NCI-H524 (cell line): ENCODE measurements at regions not wholly inside any gene's neighbourhood (a gene's known extent, or its start where the extent isn't known, plus 50 kb on each side); places are given as distances from the start of the nearest gene placed in this dataset.
A peak's percentile ranks its signal among the peaks of the same experiment; 100 is the strongest.
"Not testable (repeated sequence)": the region's sequence is repeated elsewhere in the genome, so short reads cannot be mapped to it uniquely, and the experiment has no call there.

ENCODE experiments used
- DNase-seq, 2 experiments: peaks; one replicate each; lab custom pipeline; 2025; lab: John Stamatoyannopoulos, UW

DNA sequence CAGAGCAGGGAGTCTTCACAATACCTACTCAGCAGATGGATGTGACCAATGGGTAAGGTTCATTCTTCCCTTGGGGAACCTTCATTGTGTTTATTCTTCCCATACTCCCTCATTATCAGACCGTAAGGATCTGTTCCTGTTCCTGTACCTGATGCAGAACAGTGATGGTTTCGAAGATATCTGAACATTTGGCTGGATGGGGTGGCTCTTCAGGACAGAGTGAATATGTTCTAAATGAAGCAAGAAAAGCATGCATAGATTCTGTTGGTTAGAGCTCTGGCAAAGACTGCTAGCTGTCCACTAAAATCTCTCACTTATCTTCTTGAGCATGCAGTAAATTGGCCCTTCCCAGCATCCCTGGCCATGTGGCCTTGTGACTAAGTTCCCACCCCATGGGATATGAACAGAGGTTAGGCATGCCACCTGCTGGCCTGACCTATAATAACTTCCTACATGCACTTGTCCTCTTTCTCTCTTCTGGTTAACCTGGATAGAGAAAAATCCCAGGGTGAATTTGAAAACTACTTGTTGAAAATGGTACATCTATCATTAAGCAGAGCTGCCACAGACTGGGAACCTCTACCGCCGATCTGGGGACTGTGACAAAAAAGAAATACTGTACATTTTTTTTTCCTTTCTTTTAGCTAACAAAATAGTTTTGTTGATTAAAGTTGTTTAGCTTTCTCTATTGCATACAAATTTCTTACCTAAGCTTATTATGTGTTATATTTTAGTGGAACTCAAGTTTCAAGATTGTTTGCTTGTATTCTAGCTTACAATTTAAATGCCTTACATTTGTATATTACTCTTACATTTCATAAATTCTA lies 60.0 kb upstream of the BANK1 start:
- DNase-seq = peak; percentile 62 to 72

DNA sequence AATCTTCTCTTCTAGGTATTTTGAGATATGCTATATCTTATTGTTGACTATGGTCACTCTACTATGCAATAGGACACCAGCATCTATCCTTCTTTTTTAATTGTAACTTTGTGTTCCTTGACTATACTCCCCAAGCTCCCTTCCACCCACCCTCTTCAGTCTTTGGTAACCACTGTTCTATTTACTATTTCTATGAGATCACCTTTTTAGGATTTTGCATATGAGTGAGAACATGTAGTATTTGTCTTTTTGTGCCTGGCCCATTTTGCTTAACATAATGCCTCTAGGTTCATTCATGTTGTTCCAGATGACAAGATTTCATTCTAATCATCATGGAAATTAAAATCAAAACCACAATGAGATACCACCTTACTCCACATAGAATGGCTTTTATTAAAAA lies 63.3 kb upstream of the BANK1 start:
- DNase-seq = no peak

DNA sequence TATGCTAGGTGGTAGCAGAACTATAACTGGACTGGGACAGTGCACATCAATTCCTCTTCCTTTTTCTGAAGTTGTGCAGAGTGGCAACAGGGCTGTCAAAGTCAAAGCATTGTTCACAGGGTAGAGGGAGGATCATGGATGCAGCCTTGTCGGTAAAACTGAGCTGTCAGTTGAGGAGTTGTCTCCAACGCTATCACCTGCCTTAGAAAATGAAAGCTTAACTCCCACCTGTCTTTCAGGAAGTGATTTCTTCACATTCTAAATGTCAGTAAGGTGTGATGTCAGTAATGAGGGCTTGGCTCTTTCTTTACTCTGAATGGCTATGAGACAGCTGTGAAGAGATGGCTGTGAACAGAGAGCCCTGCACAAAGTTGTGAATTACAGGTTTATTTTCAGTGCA lies 66.4 kb upstream of the BANK1 start:
- DNase-seq = no peak

DNA sequence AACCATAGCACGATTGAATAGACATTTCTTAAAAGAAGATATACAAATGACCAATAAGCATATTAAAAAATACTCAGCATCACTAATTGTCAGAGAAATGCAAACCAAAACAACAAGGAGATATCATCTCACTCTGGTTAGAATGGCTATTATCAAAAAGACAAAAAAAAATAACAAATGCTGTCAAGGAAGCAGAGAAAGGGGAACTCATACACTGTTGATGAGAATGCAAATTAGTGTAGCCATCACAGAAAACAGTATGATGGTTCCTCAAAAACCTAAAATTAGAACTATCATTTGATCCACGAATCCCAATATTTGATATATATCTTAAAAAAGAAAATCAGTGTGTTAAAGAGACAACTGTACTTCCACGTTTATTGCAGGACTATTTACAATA lies 71.7 kb upstream of the BANK1 start:
- no peak for DNase-seq

DNA sequence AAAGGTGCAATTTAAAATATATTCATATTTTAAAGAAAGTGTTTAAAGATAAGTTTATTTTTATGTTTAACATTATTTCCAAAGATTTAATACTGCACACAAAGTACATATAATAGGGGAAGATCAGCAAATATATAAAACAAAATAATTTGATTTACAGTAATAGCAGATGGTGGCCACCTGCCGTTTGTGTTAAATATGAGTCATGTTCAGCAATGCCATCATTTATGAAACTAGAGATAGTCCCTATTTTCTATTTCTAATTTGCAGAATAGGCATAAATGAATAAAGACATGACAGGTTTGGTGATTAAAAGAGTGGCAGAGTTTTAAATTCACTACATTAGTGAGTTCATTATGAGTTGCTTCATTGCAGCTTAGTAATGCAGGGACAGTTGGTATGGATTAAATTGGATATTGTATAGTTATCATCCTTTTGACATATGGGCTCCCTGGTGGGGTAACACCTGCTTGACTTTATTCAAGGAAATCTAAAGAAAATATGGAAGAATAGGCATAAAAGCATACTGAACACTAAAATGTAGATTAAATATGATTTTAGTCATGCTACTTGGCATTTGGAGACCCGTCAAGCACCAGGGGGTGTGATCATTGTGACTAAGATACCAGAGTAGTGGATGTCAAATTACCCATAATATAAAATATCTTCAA lies 78.8 kb upstream of the BANK1 start:
- DNase-seq = peak; percentile 65 to 91

DNA sequence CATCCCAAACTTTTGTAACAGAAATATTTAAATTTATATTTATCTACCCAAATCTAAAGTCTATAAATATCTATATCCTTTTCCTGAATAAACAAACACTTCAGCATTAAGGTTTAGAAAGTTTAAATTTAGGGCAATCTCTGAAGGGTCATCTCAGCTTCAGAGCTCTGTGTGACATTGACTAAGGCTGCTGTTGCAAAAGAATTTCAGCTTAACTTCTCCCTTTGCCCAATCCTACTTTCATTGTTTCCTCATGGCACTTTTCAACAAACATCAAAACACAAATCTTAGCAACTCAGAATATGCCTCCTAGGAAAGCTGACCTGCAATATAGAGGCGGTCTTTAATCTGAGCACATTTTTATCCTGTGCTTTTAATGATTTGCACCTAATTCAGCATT lies 79.7 kb upstream of the BANK1 start:
- DNase-seq = no peak

DNA sequence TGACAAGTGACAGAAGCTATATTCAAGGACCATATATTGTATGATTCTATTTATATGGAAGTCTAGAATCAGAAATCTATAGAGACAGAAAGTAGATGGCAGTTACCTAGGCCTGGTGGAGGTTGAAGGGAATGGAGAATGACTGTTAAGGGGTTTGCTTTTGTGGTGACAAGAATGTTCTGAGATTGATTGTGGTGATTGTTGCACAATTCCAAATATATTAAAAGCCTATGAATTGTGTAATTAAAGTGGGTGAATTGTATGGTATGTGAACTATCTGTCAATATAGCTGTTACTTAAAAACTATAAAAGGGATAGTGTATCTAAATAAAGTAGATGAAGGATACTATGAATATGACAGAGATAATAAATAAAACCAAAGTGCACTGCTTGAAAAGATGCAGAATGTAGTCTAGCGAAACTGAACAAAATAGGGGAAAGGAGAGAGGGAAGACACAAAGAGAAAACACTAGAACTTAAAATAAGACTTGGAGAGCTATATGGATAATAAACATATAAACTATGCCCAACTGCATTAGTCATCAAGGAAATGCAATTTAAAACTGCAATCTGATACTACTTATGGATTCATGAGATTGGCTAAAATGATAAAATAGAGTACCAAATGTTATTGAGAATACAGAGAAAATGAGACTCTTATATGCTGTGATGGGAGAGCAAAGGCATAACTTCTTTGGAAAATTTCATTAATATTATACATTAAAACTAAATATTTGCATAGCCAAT lies 82.1 kb upstream of the BANK1 start:
- DNase-seq = peak in 1 of 2 experiments; percentile 1

DNA sequence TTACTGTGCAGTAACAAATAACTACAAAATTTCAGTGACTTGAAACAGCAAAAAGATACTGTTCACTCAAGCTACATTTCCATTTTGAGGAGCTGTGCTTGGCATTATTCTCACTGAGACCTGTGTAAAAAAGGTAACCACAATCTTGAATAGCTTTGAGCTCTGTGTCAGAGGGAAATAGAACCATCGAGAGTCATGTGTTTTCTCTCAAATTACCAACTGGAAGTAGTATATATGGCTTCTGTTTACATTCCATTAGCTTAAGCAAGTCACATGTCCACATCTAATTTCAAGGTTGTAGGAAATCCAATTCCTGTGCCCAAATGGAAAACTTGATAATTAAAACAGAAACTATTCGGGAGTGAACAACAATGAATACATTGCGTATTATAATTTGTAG lies 82.9 kb upstream of the BANK1 start:
- DNase-seq = no peak

DNA sequence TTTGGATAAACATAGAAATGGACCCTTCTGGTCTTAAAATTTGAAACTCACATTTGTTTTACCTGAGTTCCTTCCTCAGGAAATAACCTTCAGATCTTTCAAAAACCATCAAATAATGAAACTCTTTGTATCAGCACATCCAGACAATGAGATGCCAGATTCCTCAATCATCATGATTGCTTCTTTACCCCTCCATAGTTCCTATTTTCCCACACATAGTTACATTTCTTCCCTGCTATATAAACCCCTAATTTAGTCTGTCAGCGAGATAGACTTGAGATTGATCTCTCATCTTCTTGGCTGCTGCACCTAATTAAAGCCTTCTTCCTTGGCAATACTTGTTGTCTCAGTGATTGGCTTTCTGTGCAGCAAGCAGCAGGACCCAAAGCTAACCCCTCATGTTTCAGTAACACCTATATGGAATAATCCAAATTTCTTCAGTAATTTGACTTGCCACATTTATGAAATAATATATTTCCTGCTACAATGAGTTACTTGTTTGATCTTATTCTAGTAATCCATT lies 83.9 kb upstream of the BANK1 start:
- DNase-seq = no peak

DNA sequence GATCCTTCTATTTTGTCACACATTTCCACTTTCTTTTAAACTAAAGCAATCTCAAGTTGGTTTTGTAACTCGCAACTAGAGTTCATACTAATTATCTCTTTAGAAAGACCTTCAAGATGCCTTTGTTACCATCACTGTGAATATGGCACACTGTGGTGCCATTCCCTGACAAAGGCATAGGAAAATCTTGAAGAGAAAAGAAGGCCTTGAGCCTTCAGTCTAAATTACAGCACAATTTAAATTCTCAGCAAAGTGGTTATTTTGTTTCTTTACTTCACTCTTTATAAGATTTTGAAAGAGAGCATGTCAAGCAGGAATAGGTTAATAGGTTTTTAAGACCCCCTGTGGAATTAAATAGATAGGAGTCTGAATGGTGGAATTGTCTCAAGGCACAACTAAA lies 89.0 kb upstream of the BANK1 start:
- DNase-seq = no peak

DNA sequence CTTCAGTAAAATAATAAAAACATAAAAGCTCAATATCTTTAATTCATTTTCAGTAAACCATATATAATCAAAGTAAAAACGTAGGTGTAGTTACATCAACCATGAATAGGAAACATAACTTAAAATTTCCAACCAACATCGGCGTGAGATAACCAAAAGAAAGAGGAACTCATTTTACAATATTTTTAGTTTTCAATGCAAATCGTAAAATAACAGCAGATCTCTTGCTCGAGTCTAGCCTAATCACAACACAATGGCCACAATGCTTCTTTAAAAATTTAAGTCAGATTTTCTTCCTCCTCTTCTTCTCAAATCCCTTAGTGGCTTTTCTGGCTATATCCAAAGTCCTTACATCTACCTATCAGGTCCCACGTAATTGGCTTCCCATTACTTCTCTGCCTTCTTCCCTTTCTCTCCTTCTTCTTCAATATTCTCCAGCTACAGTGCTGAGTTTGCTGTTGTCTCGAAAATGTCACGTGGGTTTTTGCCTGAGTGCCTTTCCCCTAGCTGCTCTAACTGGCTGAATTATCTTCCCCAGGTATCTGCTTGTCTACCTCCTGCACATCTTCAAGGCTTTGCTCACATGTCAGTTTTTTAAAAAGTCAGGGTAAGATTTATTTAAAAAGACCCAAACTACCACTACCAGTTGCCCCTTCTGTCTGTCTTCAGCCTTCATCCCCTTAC lies 90.9 kb upstream of the BANK1 start:
- no peak for DNase-seq

DNA sequence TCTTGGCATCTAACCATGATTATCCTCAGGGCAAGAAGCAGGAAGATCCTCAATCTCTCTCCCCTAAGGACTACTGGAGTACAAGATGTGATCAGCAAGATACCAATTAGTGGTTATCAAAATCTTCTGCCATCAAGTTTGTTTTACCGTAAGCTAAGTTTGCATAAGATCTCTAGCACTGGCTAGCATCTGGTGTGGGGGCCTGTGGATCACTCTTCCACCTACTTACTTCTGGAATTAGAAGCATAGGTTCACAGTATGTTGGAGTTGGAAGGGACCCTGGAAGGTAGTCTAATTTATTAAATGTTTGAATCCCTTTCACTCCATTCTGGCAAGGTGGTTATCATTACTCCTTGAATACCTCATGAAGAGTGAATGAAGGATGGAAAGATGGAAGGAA lies 93.3 kb upstream of the BANK1 start:
- peak in 1 of 2 experiments; percentile 48 for DNase-seq

DNA sequence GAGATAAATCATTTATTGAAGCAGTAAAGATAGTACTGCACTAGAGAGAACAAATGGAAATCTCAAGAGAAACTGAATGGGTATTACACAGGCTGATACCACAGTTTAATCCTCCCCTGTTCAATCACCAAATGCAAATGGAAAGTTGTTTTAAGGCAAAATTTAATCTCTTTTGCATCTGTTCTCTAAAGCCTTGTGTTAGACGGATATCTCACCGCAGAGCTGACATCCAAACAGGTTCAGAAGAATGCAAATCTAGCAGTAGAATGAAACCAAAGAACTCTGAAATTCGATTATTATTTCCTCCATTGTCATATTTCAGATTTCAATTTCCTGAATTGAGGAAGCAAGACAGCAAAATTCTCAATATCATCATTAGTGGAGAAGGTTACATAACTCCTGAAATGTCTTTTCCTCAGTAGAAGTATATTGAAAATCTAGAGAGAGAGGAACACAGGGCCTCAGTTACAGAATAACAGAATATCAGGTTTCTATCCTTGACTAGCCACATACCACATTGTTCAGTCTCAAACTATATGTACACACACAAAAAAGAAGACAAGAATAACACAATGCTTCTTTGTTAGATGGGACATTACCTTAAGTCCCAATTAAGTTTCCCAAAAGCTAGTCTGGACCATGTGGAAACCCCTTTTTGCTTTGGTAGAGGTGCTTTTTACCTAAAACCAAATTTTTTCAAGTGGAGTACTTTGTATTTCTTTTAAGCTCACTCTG lies 94.1 kb upstream of the BANK1 start:
- DNase-seq = peak in 1 of 2 experiments; percentile 67

DNA sequence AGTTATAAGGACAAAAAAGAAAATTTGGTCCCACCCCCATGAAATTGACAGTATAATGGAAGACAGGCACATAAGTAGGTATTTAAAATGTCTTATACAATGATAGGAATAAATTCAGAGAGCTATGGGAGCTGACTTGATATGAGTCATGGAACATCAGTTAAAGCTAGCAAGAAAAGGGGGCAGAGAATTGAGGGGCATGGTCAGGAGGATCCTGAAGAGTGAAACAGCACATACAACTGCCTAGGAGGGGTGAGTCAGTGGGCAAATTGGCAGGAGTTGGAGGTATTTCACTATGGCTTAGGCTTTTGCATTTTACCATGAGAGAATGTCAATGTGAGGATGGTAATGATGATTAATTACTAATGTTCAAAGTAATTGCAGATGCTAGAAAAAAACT lies 95.4 kb upstream of the BANK1 start:
- DNase-seq = no peak

DNA sequence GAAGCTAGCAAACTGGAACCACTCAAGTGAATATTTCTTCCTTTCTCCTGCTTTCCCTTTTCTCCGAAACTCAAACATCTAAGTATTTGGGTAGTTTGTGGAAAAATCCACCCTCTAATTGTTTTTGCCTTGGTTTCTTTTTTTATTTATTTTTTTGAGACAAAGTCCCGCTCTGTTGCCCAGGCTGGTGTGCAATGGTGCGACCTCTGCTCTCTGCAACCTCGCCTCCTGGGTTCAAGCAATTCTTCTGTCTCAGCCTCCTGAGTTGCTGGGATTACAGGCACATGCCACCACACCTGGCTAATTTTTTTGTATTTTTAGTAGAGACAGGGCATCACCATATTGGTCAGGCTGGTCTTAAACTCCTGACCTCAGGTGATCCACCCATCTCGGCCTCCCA lies 96.1 kb upstream of the BANK1 start:
- DNase-seq = not testable (repeated sequence)

DNA sequence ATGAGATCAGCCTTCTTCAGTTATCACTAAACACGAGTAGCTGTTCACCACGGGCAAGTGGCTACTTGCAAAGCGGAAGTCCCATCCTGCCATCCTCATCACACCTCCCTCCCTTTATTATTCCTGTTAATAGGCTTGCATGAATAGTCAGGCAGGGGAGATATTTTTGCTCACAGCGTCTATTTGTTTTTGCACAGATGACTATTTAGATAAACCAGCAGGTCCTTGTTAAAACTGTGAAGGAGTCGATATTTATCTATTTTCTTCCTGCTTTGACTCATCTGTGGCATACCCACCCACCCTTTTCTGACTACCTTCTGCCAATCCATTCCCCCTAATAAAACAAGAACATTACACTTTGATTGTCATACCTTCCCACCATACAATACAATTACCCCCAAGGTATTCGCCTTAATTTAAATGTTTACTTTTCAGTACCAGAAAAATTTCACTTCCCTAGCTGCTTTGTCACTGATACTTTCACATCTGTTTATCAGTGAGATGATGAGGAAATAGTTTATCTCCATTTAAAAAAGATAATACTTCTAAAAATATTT lies 96.6 kb upstream of the BANK1 start:
- DNase-seq = peak in 1 of 2 experiments; percentile 69

DNA sequence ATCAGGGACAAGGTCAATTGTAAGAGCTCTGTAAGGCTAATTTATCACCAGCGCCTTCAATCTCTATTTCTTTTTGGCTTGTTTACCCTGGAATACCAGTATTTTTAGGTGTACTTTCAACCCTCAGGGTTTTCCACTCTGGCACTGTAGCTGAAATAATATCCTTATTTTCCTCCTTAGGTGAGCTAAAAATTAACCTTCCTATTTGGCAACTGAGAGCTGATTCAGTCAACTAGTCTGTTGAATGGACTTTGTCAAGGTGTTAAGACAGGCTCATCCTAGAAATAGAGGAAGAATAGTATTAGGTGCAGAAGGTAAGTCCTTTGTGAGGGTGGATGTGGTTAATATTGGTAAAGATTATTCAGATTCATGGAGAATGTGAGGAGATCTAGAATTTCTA lies 101.3 kb upstream of the BANK1 start:
- no peak for DNase-seq

DNA sequence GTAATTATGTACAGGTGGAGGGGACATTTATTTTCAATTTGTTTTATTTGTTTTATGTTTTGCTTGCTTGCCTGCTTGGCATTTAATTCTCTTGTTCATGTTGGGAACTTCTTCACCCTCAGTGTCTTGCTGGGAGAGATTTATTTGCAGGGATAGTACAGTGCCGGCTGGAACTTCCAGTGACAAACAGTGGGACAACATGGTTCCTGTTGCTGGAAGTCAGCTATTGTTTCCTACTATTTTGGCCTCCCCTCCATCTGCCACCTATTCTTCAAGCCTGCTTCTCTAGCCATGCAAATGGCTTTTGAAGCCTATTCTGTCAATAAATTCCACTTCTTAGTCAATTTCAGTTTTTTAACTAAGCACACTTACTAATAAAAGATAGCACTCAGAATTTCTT lies 105.4 kb upstream of the BANK1 start:
- peak in 1 of 2 experiments; percentile 11 for DNase-seq

DNA sequence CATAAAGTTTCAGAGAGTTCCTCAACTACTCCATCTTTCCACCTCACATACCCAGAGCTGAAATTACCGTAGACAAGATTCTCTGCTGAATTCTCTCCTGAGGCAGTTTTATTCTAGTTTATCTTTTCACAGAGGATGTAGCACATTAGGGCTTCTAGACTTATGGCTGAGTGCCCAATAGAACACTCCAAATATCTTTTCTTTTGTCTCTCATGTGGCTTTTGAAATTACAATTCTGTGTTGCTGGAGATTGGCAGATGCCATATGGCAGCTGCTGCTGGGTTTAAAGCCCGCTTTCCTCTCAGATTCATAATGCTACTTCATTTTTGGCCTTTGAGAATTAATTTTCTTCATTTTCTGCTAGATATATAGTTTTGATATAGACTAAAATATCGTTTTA lies 107.6 kb upstream of the BANK1 start:
- DNase-seq = peak in 1 of 2 experiments; percentile 62

DNA sequence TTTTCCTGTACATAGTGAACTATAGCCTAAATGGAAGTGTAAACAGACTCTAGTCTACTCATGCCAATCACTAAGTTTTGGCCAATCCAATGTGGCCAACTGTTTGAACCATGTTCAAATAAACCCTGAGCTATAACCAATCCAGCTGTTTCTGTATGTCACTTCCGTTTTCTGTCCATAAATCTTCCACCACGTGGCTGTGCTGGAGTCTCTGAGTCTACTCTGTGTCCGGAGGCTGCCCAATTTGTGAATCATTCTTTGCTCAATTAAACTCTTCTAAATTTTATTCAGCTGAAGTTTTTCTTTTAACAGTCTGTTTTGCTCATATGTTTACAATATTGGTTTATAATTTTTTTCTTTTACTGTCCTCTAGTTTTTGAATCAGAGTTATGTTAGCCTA lies 112.3 kb upstream of the BANK1 start:
- DNase-seq = no peak

DNA sequence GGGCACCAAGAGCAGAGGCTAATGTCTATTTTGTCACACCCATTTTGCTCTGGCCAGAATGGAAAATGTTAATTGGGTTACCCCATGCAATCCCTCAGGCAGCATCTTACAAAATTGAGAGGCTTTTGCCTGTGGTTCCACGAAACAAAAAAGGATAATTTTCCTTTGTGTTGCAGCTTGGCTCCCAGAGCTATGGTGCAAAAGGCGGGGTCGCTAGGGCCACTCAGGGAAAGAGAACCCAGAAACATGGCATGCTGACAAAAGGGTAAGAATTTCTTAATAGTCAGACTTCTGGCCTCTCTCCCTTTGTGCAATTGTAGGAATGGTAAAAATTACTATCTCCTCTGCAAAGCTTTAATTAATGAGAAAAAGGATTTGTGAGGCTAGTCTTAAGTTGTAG lies 119.6 kb upstream of the BANK1 start:
- DNase-seq = no peak
